Naive thymus-derived CD4-positive, alpha-beta T cell (primary cell): ENCODE measurements at regions not wholly inside any gene's neighbourhood (a gene's known extent, or its start where the extent isn't known, plus 50 kb on each side); places are given as distances from the start of the nearest gene placed in this dataset.

Source experiments
- ATAC-seq: fragments of 150-1000 bp; cut with Tn5 transposase; 2 replicates; pipeline ENCODE4 v1.10.0; 2021; ENCODE audit warnings: mild to moderate bottlenecking, moderate library complexity
- CTCF ChIA-PET: fragments of 350-600 bp; sonication (Branson Sonifier 250); formaldehyde crosslinking; loops from one replicate; lab custom pipeline; 2021; ENCODE audit warnings: antibody characterized with exemption; lab: Charles Lee
- POLR2A ChIA-PET: fragments of 350-600 bp; sonication (Branson Sonifier 250); formaldehyde crosslinking; loops from one replicate; lab custom pipeline; 2021; ENCODE audit warnings: antibody characterized with exemption, inconsistent platforms; lab: Charles Lee
- DNase-seq, 9 donors: peaks; one replicate each; pipeline versions ENCODE4 v3.0.0 to v3.0.0-alpha.2; 2020 to 2022; ENCODE audit warnings: mixed read lengths in 1 of 9
- H3K27ac ChIP-seq: one replicate; pipeline ENCODE4 v1.7.0; 2013; ENCODE audit warnings: mild to moderate bottlenecking, low read depth, low read length, moderate library complexity
- H3K27me3 ChIP-seq, 2 donors: one replicate each; pipeline ENCODE4 v1.7.0; 2013; ENCODE audit warnings: low read length in 2 of 2, mild to moderate bottlenecking in 2 of 2, moderate library complexity in 2 of 2; ENCODE audit not compliant: control insufficient read depth in 2 of 2, insufficient read depth in 2 of 2
- H3K36me3 ChIP-seq, 3 experiments: 1 replicate in 2 of 3; 2 replicates in 1 of 3; pipeline ENCODE4 v1.7.0; 2013; ENCODE audit warnings: low read length in 3 of 3, mild to moderate bottlenecking in 3 of 3, moderate library complexity in 1 of 3; ENCODE audit not compliant: insufficient read depth in 3 of 3, control insufficient read depth in 2 of 3
- H3K4me1 ChIP-seq, 2 donors: one replicate each; pipeline ENCODE4 v1.7.0; 2013; ENCODE audit warnings: low read length in 2 of 2, mild to moderate bottlenecking in 2 of 2, moderate library complexity in 1 of 2; ENCODE audit not compliant: control insufficient read depth in 2 of 2, insufficient read depth in 2 of 2
- H3K4me3 ChIP-seq: 2 replicates; pipeline ENCODE4 v1.7.0; 2013; ENCODE audit warnings: mild to moderate bottlenecking, low read length
- H3K9me3 ChIP-seq, 3 experiments: 1 replicate in 2 of 3; 2 replicates in 1 of 3; pipeline ENCODE4 v1.7.0; 2013; ENCODE audit warnings: low read length in 3 of 3; ENCODE audit not compliant: control insufficient read depth in 2 of 3
- H3K27ac Mint-ChIP-seq, 9 donors: one replicate each; pipeline ENCODE4 v1.8.0; 2020 to 2022; ENCODE audit warnings: mixed read lengths in 9 of 9, mild to moderate bottlenecking in 8 of 9, moderate library complexity in 5 of 9, inconsistent platforms in 2 of 9
- H3K27me3 Mint-ChIP-seq, 5 donors: one replicate each; pipeline ENCODE4 v1.8.0; 2021 to 2022; ENCODE audit warnings: mixed read lengths in 5 of 5, mild to moderate bottlenecking in 1 of 5
- H3K36me3 Mint-ChIP-seq, 5 donors: one replicate each; pipeline ENCODE4 v1.8.0; 2020 to 2022; ENCODE audit warnings: mixed read lengths in 5 of 5, mild to moderate bottlenecking in 3 of 5, inconsistent platforms in 1 of 5
- H3K4me1 Mint-ChIP-seq, 7 donors: one replicate each; pipeline ENCODE4 v1.8.0; 2020 to 2022; ENCODE audit warnings: mixed read lengths in 7 of 7, mild to moderate bottlenecking in 3 of 7, inconsistent platforms in 1 of 7
- H3K4me3 Mint-ChIP-seq, 10 donors: one replicate each; pipeline ENCODE4 v1.8.0; 2020 to 2022; ENCODE audit warnings: mild to moderate bottlenecking in 10 of 10, mixed read lengths in 10 of 10, moderate library complexity in 6 of 10, inconsistent platforms in 2 of 10
- H3K9me3 Mint-ChIP-seq, 11 donors: one replicate each; pipeline ENCODE4 v1.8.0; 2020 to 2022; ENCODE audit warnings: mixed read lengths in 11 of 11, mild to moderate bottlenecking in 4 of 11, inconsistent platforms in 1 of 11, moderate library complexity in 1 of 11
- intact Hi-C, 2 donors: fragments of 100-400 bp; cut with micrococcal nuclease; formaldehyde crosslinking; loops; one replicate each; pipeline ENCODE4 v1.15.1; 2023

DNA sequence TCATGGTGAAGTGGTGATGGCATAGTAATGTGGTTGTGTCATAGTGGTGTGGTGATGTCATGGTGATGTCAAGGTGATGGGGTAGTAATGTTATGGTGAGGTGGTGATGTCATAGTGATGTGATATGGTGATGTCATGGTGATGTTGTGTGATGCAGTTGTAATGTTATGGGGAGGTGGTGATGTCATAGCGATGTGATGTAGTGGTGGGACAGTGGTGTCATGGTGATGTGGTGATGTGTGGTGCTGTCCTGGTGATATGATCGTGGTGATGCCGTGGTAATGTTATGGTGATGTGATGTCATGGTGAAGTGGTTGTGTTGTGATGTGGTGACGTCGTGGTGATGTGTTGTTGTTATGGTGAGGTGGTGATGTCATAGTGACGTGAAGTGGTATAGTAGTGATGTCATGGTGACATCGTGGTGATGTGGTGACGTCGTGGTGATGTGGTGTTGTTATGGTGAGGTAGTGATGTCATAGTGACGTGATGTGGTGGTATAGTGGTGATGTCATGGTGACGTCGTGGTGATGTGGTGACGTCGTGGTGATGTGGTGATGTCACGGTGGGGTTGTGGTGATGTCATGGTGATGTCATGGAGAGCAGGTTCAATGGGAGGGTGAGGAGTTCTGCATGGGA lies 242.7 kb upstream of the MYT1L start:
- no peaks in the 10 kb centered on the region for H3K4me1 Mint-ChIP-seq
- no peak overlapping the region for H3K4me3 ChIP-seq
- intact Hi-C loops: no loop called here
- no peaks in the 10 kb centered on the region for H3K9me3 ChIP-seq
- no peak for DNase-seq
- no peaks in the 10 kb centered on the region for H3K36me3 Mint-ChIP-seq
- POLR2A ChIA-PET: no interaction called here
- no peaks in the 10 kb centered on the region for H3K36me3 ChIP-seq
- CTCF ChIA-PET: no interaction called here
- H3K4me1 ChIP-seq: no peaks in the 10 kb centered on the region
- no peak overlapping the region for H3K4me3 Mint-ChIP-seq
- ATAC-seq: peak; percentile 14
- H3K9me3 Mint-ChIP-seq: no peaks in the 10 kb centered on the region
- no peak overlapping the region for H3K27ac ChIP-seq
- peaks cover 0 to 9% (median 0%) of the 10 kb centered on the region in 5 donors for H3K27me3 Mint-ChIP-seq
- no peak overlapping the region for H3K27ac Mint-ChIP-seq
- H3K27me3 ChIP-seq: no peaks in the 10 kb centered on the region

DNA sequence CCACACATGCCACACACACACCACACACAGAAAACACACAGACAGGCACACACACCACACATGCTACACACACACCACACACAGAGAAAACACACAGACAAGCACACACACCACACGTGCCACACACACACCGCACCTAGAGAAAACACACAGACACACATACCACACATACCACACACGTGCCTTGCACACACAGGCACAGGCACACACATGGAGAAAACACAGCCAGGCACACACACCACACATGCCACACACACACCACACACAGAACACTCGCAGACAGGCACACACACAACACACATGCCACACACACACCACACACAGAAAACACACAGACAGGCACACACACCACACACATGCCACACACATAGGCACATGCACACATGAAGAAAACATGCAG lies 242.1 kb upstream of the MYT1L start:
- Histone ChIP-seq H3K4me1 (no peaks in the 10 kb centered on the region), H3K27me3 (no peaks in the 10 kb centered on the region), H3K36me3 (no peaks in the 10 kb centered on the region), H3K27ac (no peak overlapping the region), H3K9me3 (no peaks in the 10 kb centered on the region), H3K4me3 (no peak overlapping the region)
- H3K4me3 Mint-ChIP-seq: no peak overlapping the region
- H3K36me3 Mint-ChIP-seq: no peaks in the 10 kb centered on the region
- H3K9me3 Mint-ChIP-seq: no peaks in the 10 kb centered on the region
- H3K4me1 Mint-ChIP-seq: no peaks in the 10 kb centered on the region
- DNase-seq (no peak), ATAC-seq (no peak)
- ChIA-PET CTCF (no interaction called here), POLR2A (no interaction called here)
- peaks cover 0 to 12% (median 0%) of the 10 kb centered on the region in 5 donors for H3K27me3 Mint-ChIP-seq
- no peak overlapping the region for H3K27ac Mint-ChIP-seq
- intact Hi-C loops: no loop called here

DNA sequence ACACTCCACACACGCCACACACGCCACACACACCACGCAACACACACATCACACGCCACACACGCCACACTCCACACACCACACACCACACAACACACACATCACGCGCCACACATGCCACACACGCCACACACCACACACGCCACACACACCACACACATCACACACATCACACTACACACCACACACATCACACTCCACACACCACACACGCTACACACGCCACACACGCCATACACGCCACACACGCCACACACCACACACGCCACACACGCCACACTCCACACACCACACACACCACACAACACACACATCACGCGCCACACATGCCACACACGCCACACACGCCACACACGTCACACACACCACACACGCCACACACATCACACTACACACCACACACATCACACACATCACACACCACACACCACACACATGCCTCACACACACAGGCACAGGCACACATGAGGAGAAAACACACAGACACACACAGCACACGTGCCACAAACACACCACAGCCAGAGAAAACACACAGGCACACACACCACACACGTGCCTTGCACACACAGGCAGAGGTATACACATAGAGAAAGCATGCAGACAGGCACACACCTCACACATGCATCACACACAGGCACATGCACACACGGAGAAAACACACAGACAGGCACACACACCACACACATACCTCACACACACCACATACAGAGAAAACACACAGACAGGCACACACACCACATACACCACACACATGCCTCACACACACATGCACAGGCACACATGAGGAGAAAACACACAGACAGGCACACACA lies 241.5 kb upstream of the MYT1L start:
- no peaks in the 10 kb centered on the region for H3K36me3 Mint-ChIP-seq
- no peak overlapping the region for H3K27ac Mint-ChIP-seq
- no peaks in the 10 kb centered on the region for H3K9me3 Mint-ChIP-seq
- no peaks in the 10 kb centered on the region for H3K4me1 Mint-ChIP-seq
- no peaks in the 10 kb centered on the region for H3K27me3 ChIP-seq
- no peaks in the 10 kb centered on the region for H3K36me3 ChIP-seq
- CTCF ChIA-PET: no interaction called here
- H3K27ac ChIP-seq: no peak overlapping the region
- H3K9me3 ChIP-seq: no peaks in the 10 kb centered on the region
- DNase-seq: no peak
- H3K4me1 ChIP-seq: no peaks in the 10 kb centered on the region
- H3K4me3 Mint-ChIP-seq: no peak overlapping the region
- no peak for ATAC-seq
- H3K27me3 Mint-ChIP-seq: peaks cover 0 to 15% (median 0%) of the 10 kb centered on the region in 5 donors
- no peak overlapping the region for H3K4me3 ChIP-seq
- intact Hi-C loops: no loop called here
- POLR2A ChIA-PET: no interaction called here

DNA sequence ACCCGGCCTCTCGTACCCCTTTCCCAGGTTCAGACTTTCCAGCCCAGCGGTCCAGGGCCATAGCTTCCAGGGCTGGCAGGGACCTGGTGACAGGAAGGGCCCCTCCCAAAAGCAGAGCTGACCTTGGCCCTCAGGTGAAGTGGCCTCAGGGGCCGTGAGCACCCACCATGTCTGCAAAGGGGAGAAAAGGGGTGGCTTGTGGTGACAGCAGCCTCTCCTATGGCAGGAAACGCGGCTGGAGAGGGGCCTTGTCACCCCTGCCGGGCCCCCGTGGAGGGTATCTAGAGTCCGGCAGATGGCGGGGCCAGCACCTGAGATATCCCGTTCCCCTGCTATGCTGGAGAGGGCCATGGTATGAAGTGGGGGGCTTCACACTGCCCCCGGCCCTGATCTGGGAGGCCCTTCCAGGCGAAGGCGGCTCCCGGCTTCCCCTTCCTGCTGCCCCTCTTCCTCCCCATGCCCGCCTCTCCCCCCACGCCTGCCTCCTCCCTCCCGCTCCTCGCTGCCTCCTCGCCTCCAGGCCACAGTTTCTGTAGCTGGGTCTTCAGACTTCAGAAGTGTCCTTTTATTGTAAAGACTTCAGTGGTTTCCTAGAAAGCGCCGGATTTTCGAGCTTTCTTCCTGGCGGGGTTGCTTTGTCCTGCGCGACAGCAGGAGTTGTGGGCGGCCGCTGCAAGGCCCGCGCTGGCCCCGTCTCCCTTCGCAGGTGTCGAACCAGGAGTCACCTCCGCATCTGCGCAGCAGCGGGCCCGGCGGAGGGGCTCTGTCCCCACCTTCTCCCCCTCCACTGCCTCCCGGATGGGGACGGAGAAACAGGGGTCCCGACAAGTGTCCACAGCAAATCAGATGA lies 240.5 kb upstream of the MYT1L start:
- no peak for ATAC-seq
- POLR2A ChIA-PET: no interaction called here

DNA sequence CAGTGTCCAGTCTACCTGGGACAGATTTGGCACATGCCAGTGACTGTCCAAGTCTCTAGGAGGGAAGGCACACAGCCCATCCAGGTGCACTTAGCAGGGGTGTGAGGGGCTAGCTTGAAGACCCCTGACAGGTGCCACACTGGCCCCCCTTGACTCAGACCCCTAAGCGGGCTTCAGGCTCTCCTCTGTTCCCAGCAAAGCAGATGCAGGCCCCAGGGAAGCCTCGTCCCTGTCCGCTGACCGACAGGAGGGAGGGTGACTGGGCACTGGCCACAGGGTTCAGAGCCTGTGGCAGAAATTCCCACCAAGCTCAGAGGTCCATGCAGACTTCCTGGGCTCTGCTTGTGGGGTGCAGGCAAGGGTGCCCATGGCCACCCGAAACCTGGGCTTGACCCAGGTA lies 239.8 kb upstream of the MYT1L start:
- no peak overlapping the region for H3K27ac Mint-ChIP-seq
- CTCF ChIA-PET: no interaction called here
- no peak overlapping the region for H3K4me3 Mint-ChIP-seq
- Histone ChIP-seq H3K36me3 (no peaks in the 10 kb centered on the region), H3K9me3 (no peaks in the 10 kb centered on the region), H3K4me1 (no peaks in the 10 kb centered on the region), H3K4me3 (no peak overlapping the region), H3K27me3 (no peaks in the 10 kb centered on the region), H3K27ac (no peak overlapping the region)
- H3K27me3 Mint-ChIP-seq: peaks cover 0 to 15% (median 0%) of the 10 kb centered on the region in 5 donors
- H3K9me3 Mint-ChIP-seq: no peaks in the 10 kb centered on the region
- no peaks in the 10 kb centered on the region for H3K4me1 Mint-ChIP-seq
- ATAC-seq (no peak), DNase-seq (no peak)
- POLR2A ChIA-PET: no interaction called here
- H3K36me3 Mint-ChIP-seq: no peaks in the 10 kb centered on the region
- intact Hi-C loops: no loop called here

More for the DNA sequence above, 240.5 kb upstream of the MYT1L start:
- CTCF ChIA-PET: no interaction called here
- Histone ChIP-seq H3K36me3 (no peaks in the 10 kb centered on the region), H3K9me3 (no peaks in the 10 kb centered on the region), H3K4me3 (no peak overlapping the region), H3K27me3 (no peaks in the 10 kb centered on the region), H3K27ac (no peak overlapping the region), H3K4me1 (no peaks in the 10 kb centered on the region)
- Mint-ChIP-seq H3K36me3 (no peaks in the 10 kb centered on the region), H3K27me3 (peaks cover 0 to 15% (median 0%) of the 10 kb centered on the region in 5 donors), H3K4me3 (no peak overlapping the region), H3K27ac (no peak overlapping the region), H3K4me1 (no peaks in the 10 kb centered on the region), H3K9me3 (no peaks in the 10 kb centered on the region)
- intact Hi-C loops: no loop called here
- DNase-seq: no peak

DNA sequence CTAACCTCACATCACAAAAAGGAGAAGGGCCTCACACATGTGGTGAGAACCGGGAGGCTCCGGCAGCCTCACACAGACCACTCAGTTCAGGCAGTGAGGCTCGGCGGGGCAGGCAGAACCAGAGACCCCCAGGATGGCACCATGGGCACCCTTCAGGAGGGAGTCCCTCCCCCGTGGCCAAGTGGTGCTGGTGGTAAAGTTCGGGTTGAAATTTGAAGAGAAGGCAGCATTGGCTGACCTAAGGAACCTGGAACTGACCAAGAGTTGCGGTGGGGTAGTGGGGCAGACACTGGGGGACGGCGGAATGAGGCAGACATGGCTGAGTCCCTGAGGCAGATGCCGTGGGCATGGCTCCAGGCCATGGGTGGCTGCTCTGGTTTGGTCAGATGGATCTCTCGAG lies 239.3 kb upstream of the MYT1L start:
- Mint-ChIP-seq H3K27ac (no peak overlapping the region), H3K4me3 (no peak overlapping the region), H3K4me1 (no peaks in the 10 kb centered on the region), H3K36me3 (no peaks in the 10 kb centered on the region), H3K9me3 (no peaks in the 10 kb centered on the region), H3K27me3 (peaks cover 0 to 15% (median 0%) of the 10 kb centered on the region in 5 donors)
- H3K27ac ChIP-seq: no peak overlapping the region
- no peaks in the 10 kb centered on the region for H3K27me3 ChIP-seq
- no peaks in the 10 kb centered on the region for H3K36me3 ChIP-seq
- H3K4me1 ChIP-seq: no peaks in the 10 kb centered on the region
- ATAC-seq: no peak
- no peak for DNase-seq
- intact Hi-C loops: no loop called here
- H3K4me3 ChIP-seq: no peak overlapping the region
- ChIA-PET POLR2A (no interaction called here), CTCF (no interaction called here)
- H3K9me3 ChIP-seq: no peaks in the 10 kb centered on the region
